ENCODE measurements at regions not wholly inside any gene's neighbourhood (a gene's known extent, or its start where the extent isn't known, plus 50 kb on each side); places are given as distances from the start of the nearest gene placed in this dataset.

DNA sequence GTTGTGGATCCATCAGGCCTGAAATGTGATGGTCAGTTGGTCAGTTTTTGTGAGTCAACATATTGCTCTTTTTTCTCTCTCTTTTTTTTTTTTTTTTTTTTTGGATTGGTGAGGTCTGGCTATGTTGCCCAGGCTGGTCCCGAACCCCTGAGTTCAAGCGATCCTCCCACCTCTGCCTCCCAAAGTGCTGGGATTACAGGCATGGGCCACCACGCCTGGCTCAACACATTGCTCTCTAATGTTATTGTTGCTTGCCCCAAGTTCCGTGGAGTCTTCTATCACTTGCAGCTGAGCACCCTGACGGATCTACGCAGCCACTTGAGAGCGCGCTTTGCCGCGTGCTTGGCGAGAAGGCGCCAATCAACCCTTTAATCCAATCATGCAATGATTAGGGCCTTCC, 69.5 kb upstream of the DIO3 start:
- TF ChIP-seq GATA1 (IDR thresholded peaks at IDR 0.05; ENCODE audit: low read depth, low read length) (no peak), POLR2A (IDR thresholded peaks at IDR 0.05; ENCODE audit: low read length) (no peak)
- no peak for DNase-seq

DNA sequence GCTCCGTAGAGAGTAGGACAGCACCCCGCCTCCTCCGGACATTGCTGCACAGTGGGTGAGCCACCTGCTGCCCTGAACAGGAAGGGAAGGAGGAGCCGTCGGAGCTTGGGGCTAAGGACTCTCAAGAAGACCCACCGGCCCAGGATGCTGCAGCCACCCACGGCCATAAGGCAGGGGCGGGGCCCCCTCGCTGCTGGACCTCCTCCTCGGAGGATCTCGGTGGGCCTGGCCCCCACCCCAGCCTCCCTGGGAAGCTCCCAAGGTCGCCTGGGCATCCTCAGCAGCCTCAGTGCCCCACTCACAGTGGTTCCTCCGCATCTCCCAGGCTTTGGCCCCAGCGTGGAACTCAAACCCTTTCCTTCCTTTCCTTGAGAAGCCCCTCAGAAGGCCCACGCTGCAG, 68.6 kb upstream of the DIO3 start:
- TF ChIP-seq POLR2A (IDR thresholded peaks at IDR 0.05; ENCODE audit: low read length) = no peak
- no peak for TF ChIP-seq GATA1 (IDR thresholded peaks at IDR 0.05; ENCODE audit: low read depth, low read length)
- DNase-seq = no peak

DNA sequence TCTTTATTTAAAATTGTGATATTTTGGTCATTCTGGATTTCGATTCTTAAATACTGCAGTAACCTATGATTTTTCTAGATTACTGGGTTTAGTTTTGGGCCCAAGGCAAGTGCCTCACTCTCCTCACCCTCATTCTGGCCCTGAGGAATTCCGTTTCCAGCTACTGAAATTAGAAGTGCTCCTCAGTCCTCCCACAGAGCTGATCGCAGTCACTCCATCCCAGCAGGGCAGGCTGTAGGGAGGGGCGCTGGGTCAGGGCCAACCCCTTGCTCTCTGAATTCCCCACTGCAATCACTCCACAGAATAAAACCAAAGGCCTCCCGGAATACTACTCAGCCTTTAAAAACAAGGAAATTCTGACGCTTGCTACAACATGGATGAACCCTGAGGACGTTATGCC, 66.5 kb upstream of the DIO3 start:
- no peak for DNase-seq
- TF ChIP-seq POLR2A (IDR thresholded peaks at IDR 0.05; ENCODE audit: low read length) (no peak), GATA1 (IDR thresholded peaks at IDR 0.05; ENCODE audit: low read depth, low read length) (no peak)

DNA sequence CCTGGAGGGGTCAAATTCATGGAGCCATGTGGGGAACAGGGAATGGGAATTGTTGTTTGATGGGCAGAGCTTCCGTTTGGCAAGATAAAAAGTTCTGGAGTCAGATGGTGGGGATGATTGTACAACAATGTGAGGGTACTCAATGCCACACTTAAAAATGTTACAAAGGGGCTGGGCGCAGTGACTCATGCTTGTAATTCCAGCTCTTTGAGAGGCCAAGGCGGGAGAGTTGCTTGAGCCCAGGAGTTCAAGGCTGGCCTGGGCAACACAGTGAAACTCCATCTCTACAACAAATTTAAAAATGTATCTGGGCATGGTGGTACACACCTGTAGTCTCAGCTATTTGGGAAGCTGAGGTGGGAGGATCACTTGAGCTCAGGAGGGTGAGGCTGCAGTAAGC, 66.0 kb upstream of the DIO3 start:
- TF ChIP-seq POLR2A (IDR thresholded peaks at IDR 0.05; ENCODE audit: low read length) (no peak), GATA1 (IDR thresholded peaks at IDR 0.05; ENCODE audit: low read depth, low read length) (no peak)
- no peak for DNase-seq

DNA sequence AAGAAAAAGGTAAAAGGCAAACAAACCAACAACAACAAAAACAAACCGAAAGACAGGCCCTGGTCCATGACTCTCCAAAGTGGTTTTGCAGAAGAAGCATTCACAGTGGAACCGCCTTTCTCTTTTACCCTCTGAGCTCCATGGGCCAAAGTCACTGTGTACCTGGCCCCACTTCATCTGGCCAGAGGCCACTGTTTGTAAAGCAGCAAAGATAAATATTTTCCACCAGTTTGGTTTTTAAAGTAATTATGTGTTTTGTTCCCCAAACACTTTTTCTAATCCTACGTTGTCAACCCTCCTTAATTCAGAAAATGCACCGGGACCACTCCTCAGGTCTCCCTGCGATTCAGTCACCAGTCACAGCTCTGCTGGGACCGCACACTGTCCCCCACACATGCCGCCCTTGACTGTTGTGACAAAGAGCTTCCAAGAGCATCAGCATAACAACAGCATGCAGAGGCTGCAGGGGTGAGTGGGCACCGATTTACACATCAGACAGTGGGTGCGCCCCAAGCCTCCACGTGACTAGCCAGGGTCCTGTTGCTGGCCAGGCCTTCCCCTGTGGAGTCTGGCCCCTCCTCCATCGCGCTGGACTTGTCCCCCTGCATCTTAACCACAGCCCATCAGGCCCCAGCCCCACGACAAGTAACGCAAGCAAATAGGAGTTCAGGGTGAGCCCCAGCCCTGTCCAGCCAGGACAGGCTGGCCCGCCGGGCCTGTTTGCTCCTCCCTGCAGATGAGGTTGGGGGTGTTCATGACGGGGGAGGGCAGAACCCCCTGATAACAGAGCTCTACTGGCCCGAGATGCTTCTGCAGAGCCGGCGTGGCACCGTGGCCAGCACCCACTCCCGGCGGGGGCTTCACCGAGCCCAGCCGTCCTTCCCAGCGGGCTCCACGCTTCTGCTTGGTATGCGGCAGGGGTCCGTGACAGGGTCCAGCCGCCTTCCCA, 65.2 kb upstream of the DIO3 start:
- TF ChIP-seq POLR2A (IDR thresholded peaks at IDR 0.05; ENCODE audit: low read length) (no peak), GATA1 (IDR thresholded peaks at IDR 0.05; ENCODE audit: low read depth, low read length) (no peak)

DNA sequence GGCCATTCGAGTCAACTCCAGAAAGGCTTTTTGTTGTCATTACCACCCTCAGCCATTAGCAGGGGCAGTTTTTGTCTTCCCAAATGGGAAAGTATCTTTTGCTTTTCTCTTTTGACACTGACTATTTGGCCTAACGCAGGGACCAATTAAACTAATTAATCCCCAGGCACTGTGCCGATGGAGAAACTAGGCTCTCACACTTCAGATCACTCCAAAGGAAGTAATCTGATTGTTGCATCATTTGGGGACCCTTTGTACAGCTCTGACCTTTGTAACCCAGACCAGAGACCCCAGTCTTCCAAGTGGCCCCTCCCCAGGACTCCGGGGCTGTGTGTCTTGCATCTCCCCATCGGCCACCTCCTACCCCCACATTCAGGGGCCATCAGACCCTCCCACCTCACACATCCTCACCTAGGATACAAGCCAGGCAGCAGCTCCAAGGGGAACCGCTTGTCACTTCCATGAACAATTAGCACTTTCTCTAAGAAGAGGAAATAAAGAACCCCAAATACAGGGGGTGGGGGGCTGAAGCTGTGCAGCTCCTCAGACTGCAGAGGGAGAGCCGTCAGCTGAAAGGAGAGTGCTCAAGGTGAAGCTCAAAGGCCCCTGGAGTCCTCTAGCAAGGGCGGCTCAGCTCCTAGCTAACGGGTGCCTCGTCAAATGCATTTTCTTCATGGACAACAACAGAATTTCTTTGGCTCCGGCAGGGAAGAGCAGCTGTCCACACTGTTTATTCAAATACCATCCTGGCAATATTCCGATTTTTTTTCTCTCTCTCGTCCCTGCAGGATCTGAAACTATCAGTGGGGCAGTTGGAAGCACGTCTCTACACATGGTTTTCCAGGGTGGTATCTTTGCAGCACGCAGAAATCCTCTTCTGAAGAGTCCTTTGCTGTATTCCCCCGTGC, 64.3 kb upstream of the DIO3 start:
- TF ChIP-seq GATA1 (IDR thresholded peaks at IDR 0.05; ENCODE audit: low read depth, low read length) (no peak), POLR2A (IDR thresholded peaks at IDR 0.05; ENCODE audit: low read length) (no peak)
- no peak for DNase-seq

More for the DNA sequence above, 65.2 kb upstream of the DIO3 start:
- no peak for DNase-seq

DNA sequence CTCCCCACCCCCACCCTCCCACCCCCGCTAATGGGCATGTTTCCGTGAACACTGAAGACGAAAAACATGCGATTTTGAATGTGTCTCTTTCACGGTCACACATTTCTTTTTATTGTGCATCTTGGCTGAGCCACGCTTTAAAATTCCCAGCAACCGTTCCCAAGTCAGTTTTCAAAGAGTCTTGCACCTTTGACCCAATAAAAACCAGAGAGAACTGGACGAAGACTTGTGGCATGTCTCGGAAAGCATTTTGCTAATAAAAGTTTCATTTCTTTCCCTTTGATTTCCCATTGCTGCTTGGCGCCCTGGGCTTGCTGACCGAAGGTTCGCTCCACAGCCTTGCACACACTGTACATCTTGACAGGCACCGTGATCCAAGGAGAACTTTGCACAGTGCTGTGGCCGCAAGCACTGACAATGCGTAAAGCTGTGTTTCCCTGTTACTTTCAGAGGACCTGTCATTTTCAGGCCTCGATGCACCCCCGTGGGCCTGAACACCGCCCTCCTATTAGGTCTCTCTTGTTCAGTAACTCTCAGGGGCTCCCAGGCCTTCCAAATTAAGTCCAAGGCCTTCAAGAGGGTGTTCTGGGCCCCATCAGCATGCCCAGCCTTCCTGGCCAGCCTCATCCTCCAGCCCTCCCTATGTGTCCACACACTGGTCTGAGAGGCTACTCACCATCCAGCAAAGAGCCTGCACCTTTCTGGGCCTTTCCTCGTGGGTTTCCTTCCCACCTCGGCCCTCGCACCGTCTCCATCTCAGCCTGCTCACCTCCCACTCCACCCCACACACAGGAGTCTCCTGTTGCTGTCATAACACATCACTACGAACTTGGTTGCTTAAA, 63.4 kb upstream of the DIO3 start:
- TF ChIP-seq POLR2A (IDR thresholded peaks at IDR 0.05; ENCODE audit: low read length) (no peak), GATA1 (IDR thresholded peaks at IDR 0.05; ENCODE audit: low read depth, low read length) (no peak)
- no peak for DNase-seq

DNA sequence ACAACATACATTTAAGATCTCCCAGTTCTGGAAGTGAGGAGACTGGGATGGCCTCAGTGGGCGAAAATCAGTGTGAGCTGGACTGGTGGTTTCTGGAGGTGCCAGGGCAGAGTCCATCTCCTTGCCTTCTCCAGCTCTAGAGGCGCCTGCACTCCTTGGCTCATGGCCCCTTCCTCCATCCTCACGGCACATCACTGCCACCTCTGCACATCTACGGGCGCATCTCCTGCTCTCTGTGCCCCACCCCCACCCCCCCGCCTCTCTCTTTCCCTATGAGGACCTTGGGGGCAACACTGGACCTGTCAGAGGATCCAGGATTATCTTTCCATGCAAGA, 62.8 kb upstream of the DIO3 start:
- DNase-seq = no peak
- TF ChIP-seq GATA1 (IDR thresholded peaks at IDR 0.05; ENCODE audit: low read depth, low read length) = no peak

DNA sequence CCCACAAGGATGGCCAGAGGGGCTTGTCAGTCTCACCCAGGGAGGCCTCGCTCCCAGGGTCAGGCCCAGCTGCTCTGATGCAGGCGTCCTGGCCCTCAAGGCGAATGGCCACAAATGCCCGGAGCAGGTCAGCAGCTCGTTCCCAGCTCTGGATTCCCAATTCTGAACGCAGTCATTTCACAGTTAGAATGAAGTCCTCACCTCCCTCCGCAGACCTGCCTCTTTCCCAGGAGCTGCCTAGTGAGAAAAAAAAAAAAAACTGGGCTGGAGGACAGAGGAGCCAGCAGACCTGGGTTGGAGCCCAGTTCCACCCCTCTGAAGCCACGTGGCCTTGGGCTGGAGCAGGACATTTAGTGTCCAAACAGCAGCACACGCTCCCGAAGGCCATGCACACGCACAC, 62.2 kb upstream of the DIO3 start:
- DNase-seq = no peak

DNA sequence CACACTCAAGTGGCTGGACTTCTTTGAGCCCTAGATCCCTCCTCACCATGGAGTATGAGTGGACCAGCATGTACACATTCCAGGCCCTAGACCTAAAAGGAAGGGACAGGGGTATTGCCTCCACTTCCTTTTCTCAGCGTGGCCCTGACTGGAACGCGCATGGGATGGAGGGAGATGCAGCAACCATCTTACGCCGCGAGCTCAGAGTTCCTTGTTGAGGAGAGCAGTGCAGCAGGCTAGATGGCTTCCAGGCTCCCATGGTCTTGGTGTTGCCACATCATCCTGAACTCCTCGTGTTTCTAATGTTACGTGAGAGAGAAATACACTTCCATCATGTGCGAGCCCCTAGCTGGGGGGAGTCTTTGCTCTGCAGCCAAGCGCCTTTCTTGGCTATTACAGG, 61.8 kb upstream of the DIO3 start:
- no peak for DNase-seq
- TF ChIP-seq GATA1 (IDR thresholded peaks at IDR 0.05; ENCODE audit: low read depth, low read length) = no peak
- TF ChIP-seq POLR2A (IDR thresholded peaks at IDR 0.05; ENCODE audit: low read length) = no peak

More for the DNA sequence above, 62.2 kb upstream of the DIO3 start:
- TF ChIP-seq GATA1 (IDR thresholded peaks at IDR 0.05; ENCODE audit: low read depth, low read length) (no peak), POLR2A (IDR thresholded peaks at IDR 0.05; ENCODE audit: low read length) (no peak)

DNA sequence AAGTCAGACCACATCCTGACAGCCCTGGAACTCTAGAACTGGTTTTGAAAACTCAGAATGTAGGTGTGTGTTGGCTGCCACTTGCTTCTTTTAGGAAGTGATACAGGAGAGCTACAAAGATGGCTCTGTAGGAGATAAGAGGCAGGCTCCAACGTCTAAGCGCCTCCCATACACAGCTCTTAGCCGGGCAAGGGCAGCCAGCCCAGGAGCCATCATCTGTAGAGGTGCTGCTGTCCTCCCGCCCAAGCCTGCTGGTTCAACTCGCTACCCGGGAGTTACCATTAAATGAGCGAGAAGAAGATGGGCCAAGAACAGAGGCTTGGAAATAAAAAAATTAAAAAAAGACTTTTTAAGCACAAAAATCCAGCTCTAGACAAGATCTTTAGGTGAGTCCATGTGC, 61.2 kb upstream of the DIO3 start:
- DNase-seq = no peak
- no peak for TF ChIP-seq POLR2A (IDR thresholded peaks at IDR 0.05; ENCODE audit: low read length)
- no peak for TF ChIP-seq GATA1 (IDR thresholded peaks at IDR 0.05; ENCODE audit: low read depth, low read length)

DNA sequence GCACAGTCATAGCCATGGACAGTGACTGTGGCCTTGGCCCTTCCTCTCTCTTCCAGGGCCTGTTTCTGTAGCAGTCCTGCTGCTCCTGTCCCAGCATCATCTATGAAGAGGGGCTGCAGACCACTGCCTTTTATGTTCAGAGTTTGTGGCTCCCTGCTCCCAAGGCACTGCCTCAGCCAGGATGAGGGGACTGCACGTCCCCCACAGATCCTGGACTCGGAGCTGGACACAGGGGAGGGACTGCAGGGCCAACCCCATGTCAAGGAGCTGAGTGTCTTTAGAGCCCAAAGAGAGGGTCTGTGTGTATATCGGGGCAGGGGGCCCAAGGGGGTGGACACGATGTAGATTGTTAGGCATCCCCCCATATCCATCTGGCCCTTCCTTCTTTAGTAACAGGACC, 60.6 kb upstream of the DIO3 start:
- no peak for DNase-seq
- TF ChIP-seq POLR2A (IDR thresholded peaks at IDR 0.05; ENCODE audit: low read length) (no peak), GATA1 (IDR thresholded peaks at IDR 0.05; ENCODE audit: low read depth, low read length) (no peak)

DNA sequence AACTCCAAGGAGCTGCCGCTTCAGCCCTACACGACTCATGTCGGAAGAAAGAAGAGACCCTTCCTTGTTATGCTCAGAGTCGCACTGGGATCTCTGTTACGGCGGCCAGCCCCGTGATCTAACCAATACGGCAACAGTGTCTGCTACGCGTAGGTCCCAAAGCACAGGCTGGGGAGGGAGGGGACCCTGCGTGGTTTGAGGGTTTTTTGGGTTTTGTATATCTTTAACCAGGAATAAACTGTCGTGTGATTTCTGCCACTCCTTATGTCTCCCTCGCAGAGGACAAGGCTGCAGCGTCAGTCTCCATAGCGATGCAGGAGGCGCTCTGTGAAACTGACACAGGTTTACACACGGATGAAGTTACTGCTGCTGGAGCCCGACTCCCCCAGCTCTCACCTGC, 60.0 kb upstream of the DIO3 start:
- no peak for DNase-seq
- no peak for TF ChIP-seq GATA1 (IDR thresholded peaks at IDR 0.05; ENCODE audit: low read depth, low read length)
- TF ChIP-seq POLR2A (IDR thresholded peaks at IDR 0.05; ENCODE audit: low read length) = no peak
